Ovary (tissue), 7 donors: ENCODE measurements at regions not wholly inside any gene's neighbourhood (a gene's known extent, or its start where the extent isn't known, plus 50 kb on each side); places are given as distances from the start of the nearest gene placed in this dataset.

Experiments
- DNase-seq, 5 donors: peaks; one replicate each; pipeline ENCODE4 v3.0.0-alpha.2; 2019 to 2020
- H3K27ac ChIP-seq, 2 donors: fragments of 200-600 bp; one replicate each; pipeline versions ENCODE4 v1.5.1 to v1.8.0; 2019 to 2022
- H3K27me3 ChIP-seq: fragments of 200-600 bp; one replicate; pipeline ENCODE4 v1.8.0; 2022
- H3K36me3 ChIP-seq: fragments of 200-600 bp; sonication (generic); one replicate; pipeline ENCODE4 v1.5.1; 2019
- H3K4me1 ChIP-seq: one replicate; pipeline ENCODE4 v1.8.1; 2013; ENCODE audit warnings: mild to moderate bottlenecking, moderate library complexity; ENCODE audit not compliant: insufficient read depth
- H3K4me3 ChIP-seq: fragments of 200-600 bp; sonication (generic); one replicate; pipeline ENCODE4 v1.5.1; 2017
- H3K9me3 ChIP-seq, 2 donors: fragments of 200-600 bp in 1 of 2; sonication (generic) in 1 of 2; one replicate each; pipeline versions ENCODE4 v1.5.1 to v1.8.1; 2013 to 2019; ENCODE audit warnings: mild to moderate bottlenecking in 1 of 2, moderate library complexity in 1 of 2
- CTCF ChIP-seq, 3 donors: fragments of 450-650 bp in 2 of 3; fragments of 200-600 bp in 1 of 3; IDR thresholded peaks; one replicate each; pipeline versions ENCODE4 v1.5.1 to v1.8.0; 2016 to 2022; ENCODE audit warnings: antibody characterized with exemption in 3 of 3, mild to moderate bottlenecking in 1 of 3
- EP300 ChIP-seq: sonication (generic); formaldehyde crosslinking; IDR thresholded peaks from one replicate; pipeline ENCODE4 v1.6.1; 2017; ENCODE audit warnings: antibody characterized with exemption
- POLR2A ChIP-seq: fragments of 450-650 bp; IDR thresholded peaks from one replicate; pipeline ENCODE4 v1.6.1; 2017; ENCODE audit warnings: antibody characterized with exemption, mild to moderate bottlenecking, moderate library complexity
- WGBS, 3 donors: extraction: QIAGEN DNeasy Blood & Tissue Kit in 1 of 3; methylation state at CpG; one replicate each; pipeline versions ENCODE4 v1.1.5 to v1.1.7; 2013 to 2017; 5-methylcytosine and 5-hydroxymethylcytosine counted together
- intact Hi-C, 4 donors: fragments of 100-400 bp; cut with DNase I; formaldehyde crosslinking; loops; one replicate each; pipeline versions ENCODE4 v1.11.0 to v1.15.1; 2022 to 2023
- donor health status: DM: no; HTN: no; CAD: no; lungs with moderate emphysema.
- donor health status: DM: no; HTN: no; CAD: no.
- donor health status: Bipolar disorder and iron deficiency.
- donor health status: DM: no; HTN: no; CAD: no.
- donor health status: DM: yes; HTN: yes; CAD: no.

GRCh38 chr16:86320237-86320595 lies 190.1 kb upstream of the FOXF1 start:
- no peak for DNase-seq
- intact Hi-C loops: no loop called here
- no peak for TF ChIP-seq CTCF (IDR thresholded peaks at IDR 0.05)
- TF ChIP-seq EP300: no peak
- TF ChIP-seq POLR2A: no peak
- Histone ChIP-seq H3K36me3 (no peaks in the 10 kb centered on the region), H3K4me1 (no peaks in the 10 kb centered on the region), H3K9me3 (no peaks in the 10 kb centered on the region), H3K27me3 (no peaks in the 10 kb centered on the region), H3K27ac (no peak overlapping the region), H3K4me3 (no peak overlapping the region)
- WGBS, 3 donors: 67 to 76% (median 68%) methylated on average over 3 of the region's 3 CpGs

GRCh38 chr16:86321491-86321890 lies 188.8 kb upstream of the FOXF1 start:
- Histone ChIP-seq H3K27ac (no peak overlapping the region), H3K36me3 (no peaks in the 10 kb centered on the region), H3K9me3 (no peaks in the 10 kb centered on the region), H3K27me3 (no peaks in the 10 kb centered on the region), H3K4me3 (no peak overlapping the region), H3K4me1 (no peaks in the 10 kb centered on the region)
- 48 to 60% (median 55%) methylated on average over 9 of the region's 9 CpGs for WGBS, 3 donors
- intact Hi-C loops: no loop called here
- no peak for DNase-seq
- TF ChIP-seq EP300: no peak
- TF ChIP-seq POLR2A: no peak
- no peak for TF ChIP-seq CTCF (IDR thresholded peaks at IDR 0.05)

- H3K27ac ChIP-seq: no peak overlapping the region
- DNase-seq: no peak
- TF ChIP-seq CTCF (IDR thresholded peaks at IDR 0.05) (no peak), EP300 (no peak), POLR2A (no peak)
- WGBS, 3 donors: 10 to 23% (median 14%) methylated on average over 6 of the region's 6 CpGs
- no peaks in the 10 kb centered on the region for H3K36me3 ChIP-seq
- no peaks in the 10 kb centered on the region for H3K4me1 ChIP-seq
- intact Hi-C loops: no loop called here
- H3K27me3 ChIP-seq: no peaks in the 10 kb centered on the region
- H3K4me3 ChIP-seq: no peak overlapping the region
- no peaks in the 10 kb centered on the region for H3K9me3 ChIP-seq
Observed at GRCh38 chr16:86322283-86322682, 188.0 kb upstream of the FOXF1 start.

- TF ChIP-seq EP300 (no peak), POLR2A (no peak), CTCF (IDR thresholded peaks at IDR 0.05) (no peak)
- intact Hi-C loops: no loop called here
- H3K27ac ChIP-seq: no peak overlapping the region
- no peak overlapping the region for H3K4me3 ChIP-seq
- no peaks in the 10 kb centered on the region for H3K36me3 ChIP-seq
- no peak for DNase-seq
- WGBS, 3 donors: 26 to 43% (median 35%) methylated on average over 8 of the region's 8 CpGs
- H3K9me3 ChIP-seq: no peaks in the 10 kb centered on the region
- H3K4me1 ChIP-seq: no peaks in the 10 kb centered on the region
- no peaks in the 10 kb centered on the region for H3K27me3 ChIP-seq
Observed at GRCh38 chr16:86322806-86323205, 187.5 kb upstream of the FOXF1 start.

GRCh38 chr16:86324320-86324719 lies 186.0 kb upstream of the FOXF1 start:
- DNase-seq: no peak
- 61 to 65% (median 64%) methylated on average over 18 of the region's 18 CpGs for WGBS, 3 donors
- no peaks in the 10 kb centered on the region for H3K4me1 ChIP-seq
- H3K27ac ChIP-seq: no peak overlapping the region
- intact Hi-C loops: no loop called here
- no peaks in the 10 kb centered on the region for H3K27me3 ChIP-seq
- H3K4me3 ChIP-seq: no peak overlapping the region
- TF ChIP-seq EP300 (no peak), CTCF (IDR thresholded peaks at IDR 0.05) (no peak)
- no peaks in the 10 kb centered on the region for H3K36me3 ChIP-seq
- no peaks in the 10 kb centered on the region for H3K9me3 ChIP-seq
